ENCODE measurements at regions not wholly inside any gene's neighbourhood (a gene's known extent, or its start where the extent isn't known, plus 50 kb on each side); places are given as distances from the start of the nearest gene placed in this dataset.

- no peak for TF ChIP-seq ZNF501 (tag by site-specific recombination; IDR thresholded peaks at IDR 0.05)
- H3K27ac ChIP-seq (ENCODE audit: extremely low read depth, low read depth, low read length) = no peak overlapping the region
- ChIA-PET POLR2A (interaction anchor here (0.6 kb wide), 1 partner anchor 160 kb away, joined by 3 read pairs; no protein-coding TSS in a partner anchor), CTCF (interaction anchor here (0.6 kb wide), 1 partner anchor 188 kb away, joined by 4 read pairs; no protein-coding TSS in a partner anchor)
- no peaks in the 10 kb centered on the region for H3K9me3 ChIP-seq (ENCODE audit: control insufficient read depth, insufficient read depth, low read depth, low read length)
- no peaks in the 10 kb centered on the region for H3K4me1 ChIP-seq (ENCODE audit: control insufficient read depth, insufficient read depth, low read length)
- no peaks in the 10 kb centered on the region for H3K36me3 ChIP-seq (ENCODE audit: control insufficient read depth in 2 of 2, insufficient read depth in 1 of 2, low read length in 2 of 2)
- no peak overlapping the region for H3K4me3 ChIP-seq (ENCODE audit: low read depth, low read length)
These were observed 94.0 kb upstream of the SPTLC3 start for GRCh38 chr20:12914804-12915203.

GRCh38 chr20:12916699-12917098 is 92.1 kb upstream of the SPTLC3 start:
- ChIA-PET POLR2A (no interaction called here), CTCF (interaction anchor here (0.9 kb wide), 1 partner anchor 9 kb away, joined by 3 read pairs; no protein-coding TSS in a partner anchor)

More at GRCh38 chr20:12916699-12917098, 92.1 kb upstream of the SPTLC3 start:
- H3K27ac ChIP-seq (ENCODE audit: extremely low read depth, low read depth, low read length) = no peak overlapping the region
- no peak overlapping the region for H3K4me3 ChIP-seq (ENCODE audit: low read depth, low read length)
- no peaks in the 10 kb centered on the region for H3K9me3 ChIP-seq (ENCODE audit: control insufficient read depth, insufficient read depth, low read depth, low read length)
- no peaks in the 10 kb centered on the region for H3K4me1 ChIP-seq (ENCODE audit: control insufficient read depth, insufficient read depth, low read length)
- H3K36me3 ChIP-seq (ENCODE audit: control insufficient read depth in 2 of 2, insufficient read depth in 1 of 2, low read length in 2 of 2) = no peaks in the 10 kb centered on the region
- TF ChIP-seq PRDM4 (tag by site-specific recombination; IDR thresholded peaks at IDR 0.05) = no peak
- TF ChIP-seq ZNF639 (tag by site-specific recombination; IDR thresholded peaks at IDR 0.05) = no peak
- no peak for TF ChIP-seq PRDM2 (tag by site-specific recombination; IDR thresholded peaks at IDR 0.05; ENCODE audit: borderline replicate concordance)
- TF ChIP-seq ZNF792 (tag by site-specific recombination; IDR thresholded peaks at IDR 0.05) = no peak
